LNCaP clone FGC (cell line): ENCODE measurements at regions not wholly inside any gene's neighbourhood (a gene's known extent, or its start where the extent isn't known, plus 50 kb on each side); places are given as distances from the start of the nearest gene placed in this dataset.

Source experiments
- DNase-seq: peaks from one replicate; pipeline ENCODE4 v3.0.0-alpha.2; 2011; ENCODE audit warnings: low read depth
- H3K4me3 ChIP-seq: 2 replicates; pipeline ENCODE4 v1.5.1; 2011; ENCODE audit warnings: mild to moderate bottlenecking, low read depth, low read length, control low read depth
- TF ChIP-seq, protein P1 (sequence below): IDR thresholded peaks from 2 replicates; pipeline ENCODE4 v1.5.1; 2012; ENCODE audit warnings: mild to moderate bottlenecking; ENCODE audit not compliant: control insufficient read depth, insufficient read depth; ENCODE audit errors: extremely low read depth

DNA sequence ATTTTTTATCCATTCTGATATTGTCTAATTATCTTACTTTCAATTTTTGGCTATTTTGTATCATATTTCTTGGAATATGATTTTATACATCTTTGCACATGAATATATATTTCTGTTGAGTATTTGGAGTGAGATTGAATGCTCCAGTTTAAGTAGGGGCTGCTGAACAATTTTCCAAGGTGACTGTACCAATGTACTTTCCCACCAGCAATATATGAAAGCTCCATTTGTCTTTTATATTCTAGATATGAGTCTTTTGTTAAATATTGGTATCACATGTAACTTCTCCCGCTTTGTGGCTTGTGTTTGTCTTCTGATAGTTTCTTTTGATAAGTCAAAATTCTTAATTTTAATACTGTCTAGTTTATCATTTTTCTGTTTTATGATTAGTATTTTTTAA, 144.6 kb upstream of the MDFIC start:
- TF ChIP-seq, protein P1, sequence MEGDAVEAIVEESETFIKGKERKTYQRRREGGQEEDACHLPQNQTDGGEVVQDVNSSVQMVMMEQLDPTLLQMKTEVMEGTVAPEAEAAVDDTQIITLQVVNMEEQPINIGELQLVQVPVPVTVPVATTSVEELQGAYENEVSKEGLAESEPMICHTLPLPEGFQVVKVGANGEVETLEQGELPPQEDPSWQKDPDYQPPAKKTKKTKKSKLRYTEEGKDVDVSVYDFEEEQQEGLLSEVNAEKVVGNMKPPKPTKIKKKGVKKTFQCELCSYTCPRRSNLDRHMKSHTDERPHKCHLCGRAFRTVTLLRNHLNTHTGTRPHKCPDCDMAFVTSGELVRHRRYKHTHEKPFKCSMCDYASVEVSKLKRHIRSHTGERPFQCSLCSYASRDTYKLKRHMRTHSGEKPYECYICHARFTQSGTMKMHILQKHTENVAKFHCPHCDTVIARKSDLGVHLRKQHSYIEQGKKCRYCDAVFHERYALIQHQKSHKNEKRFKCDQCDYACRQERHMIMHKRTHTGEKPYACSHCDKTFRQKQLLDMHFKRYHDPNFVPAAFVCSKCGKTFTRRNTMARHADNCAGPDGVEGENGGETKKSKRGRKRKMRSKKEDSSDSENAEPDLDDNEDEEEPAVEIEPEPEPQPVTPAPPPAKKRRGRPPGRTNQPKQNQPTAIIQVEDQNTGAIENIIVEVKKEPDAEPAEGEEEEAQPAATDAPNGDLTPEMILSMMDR: no peak
- DNase-seq: no peak
- no peak overlapping the region for H3K4me3 ChIP-seq

DNA sequence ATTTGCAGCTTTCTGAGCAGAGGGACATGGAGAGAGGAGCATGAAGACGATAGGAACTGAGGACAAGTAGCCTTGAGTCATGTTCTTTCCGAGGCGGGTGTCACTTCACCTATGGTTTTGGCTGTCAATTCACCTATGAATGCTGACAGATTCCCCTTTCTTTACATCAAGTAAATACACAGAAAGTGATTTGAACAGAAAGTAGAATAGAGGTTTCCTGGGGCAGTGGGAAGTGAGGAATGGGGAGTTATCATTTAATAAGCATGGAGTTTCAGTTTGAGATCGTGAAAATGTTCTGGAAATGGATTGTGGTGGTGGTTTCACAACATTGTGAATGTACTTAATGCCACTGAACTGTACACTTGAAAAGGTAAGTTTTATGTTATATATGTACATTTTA, 138.4 kb upstream of the MDFIC start:
- TF ChIP-seq, protein P1: no peak
- no peak overlapping the region for H3K4me3 ChIP-seq
- DNase-seq: no peak

DNA sequence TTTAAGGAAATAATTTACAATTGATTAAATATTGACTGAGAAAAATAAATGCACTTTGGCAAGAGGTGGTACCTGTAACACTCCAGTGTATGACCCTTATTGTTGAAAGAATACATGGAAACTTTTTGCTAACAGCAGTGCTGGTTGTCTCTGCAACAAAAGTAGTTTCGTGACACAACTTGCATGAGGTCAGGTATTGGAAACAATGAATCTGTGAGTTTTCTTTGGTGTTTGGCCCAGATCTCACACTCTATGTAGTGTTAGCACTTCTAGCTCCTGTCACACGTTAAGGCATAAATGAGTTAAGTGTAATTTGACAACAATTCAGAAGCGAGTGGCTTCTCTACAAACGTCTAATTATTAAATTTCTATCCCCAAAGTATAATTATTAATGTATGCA, 137.7 kb upstream of the MDFIC start:
- DNase-seq: no peak
- TF ChIP-seq, protein P1: no peak
- H3K4me3 ChIP-seq: no peak overlapping the region

DNA sequence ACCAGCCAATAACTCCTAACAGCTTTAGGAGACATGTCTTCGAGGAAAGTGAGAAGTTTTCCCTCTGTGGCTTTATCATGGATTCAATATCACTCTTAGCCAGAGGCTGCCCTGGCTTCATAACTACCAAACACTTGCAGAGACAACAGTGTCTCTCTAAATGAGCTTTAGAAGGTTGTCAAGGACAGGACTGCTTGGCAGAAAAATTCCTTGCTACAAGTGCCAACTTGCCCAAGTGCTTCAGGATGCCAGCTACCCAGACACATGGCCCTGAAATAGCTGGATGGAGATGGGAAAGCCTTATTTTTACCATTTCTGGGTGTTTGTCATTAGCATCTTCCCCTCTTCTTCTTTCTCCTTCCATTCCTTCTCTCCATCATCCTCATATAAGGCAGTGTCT, 137.1 kb upstream of the MDFIC start:
- TF ChIP-seq, protein P1: no peak
- no peak for DNase-seq
- H3K4me3 ChIP-seq: no peak overlapping the region

DNA sequence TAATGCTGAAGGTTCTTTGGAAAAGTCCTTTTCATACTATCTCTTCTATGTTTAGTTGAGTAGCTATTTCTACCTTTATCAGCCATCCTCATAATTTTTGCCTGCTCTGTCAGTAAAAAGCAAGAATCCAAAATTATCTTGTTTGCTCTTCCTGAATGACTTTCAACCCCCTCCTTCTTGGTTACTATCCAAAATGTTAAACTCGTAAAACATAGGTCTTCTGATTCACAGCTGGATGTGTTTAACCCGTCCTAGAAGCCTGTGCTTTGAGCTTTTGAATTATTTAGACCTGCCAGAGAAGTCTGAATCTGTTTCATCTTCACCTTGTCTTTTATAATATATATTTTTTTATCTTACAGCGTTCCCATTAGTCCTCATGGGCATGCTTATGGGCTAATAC, 136.4 kb upstream of the MDFIC start:
- DNase-seq: no peak
- no peak overlapping the region for H3K4me3 ChIP-seq
- TF ChIP-seq, protein P1: no peak

DNA sequence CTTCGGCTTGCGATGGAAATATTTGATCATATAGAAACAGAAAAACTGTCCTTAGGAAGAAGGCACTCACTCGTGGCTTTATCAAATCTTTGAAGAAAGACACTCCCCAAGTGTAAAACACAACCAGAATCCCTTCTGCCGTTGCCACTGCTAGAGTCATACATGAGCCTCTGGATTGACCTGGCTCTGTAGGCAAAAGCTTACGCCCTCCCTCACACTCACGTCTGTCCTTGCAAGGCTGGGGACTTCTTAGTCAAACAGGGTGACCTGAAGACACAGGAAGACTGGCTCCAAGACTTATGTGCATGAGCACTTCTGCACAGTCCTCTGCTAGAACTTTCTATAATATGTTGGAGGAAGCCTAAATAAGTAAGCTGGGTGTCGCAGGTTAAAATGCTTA, 135.4 kb upstream of the MDFIC start:
- no peak for DNase-seq
- H3K4me3 ChIP-seq: no peak overlapping the region
- TF ChIP-seq, protein P1: no peak

DNA sequence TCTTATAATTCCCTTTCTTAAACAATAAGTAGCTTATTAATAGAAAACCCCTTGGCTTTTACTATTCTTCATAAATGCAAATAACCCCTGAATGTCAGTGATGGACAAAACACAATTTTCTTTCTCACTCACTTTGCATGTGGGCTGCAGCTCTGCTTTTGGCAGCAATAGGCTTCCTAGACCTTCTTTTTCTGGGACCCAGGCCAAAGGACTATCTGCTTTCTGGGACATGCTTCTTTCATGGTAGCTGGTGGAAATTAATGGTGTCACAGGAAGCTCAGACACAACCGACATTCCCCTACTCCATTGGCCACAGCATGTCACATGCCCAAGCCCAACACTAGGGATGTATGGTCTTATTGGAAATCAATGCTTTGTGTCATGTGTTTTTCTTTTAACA, 134.3 kb upstream of the MDFIC start:
- DNase-seq: no peak
- TF ChIP-seq, protein P1: no peak
- no peak overlapping the region for H3K4me3 ChIP-seq
